ENCODE measurements at regions not wholly inside any gene's neighbourhood (a gene's known extent, or its start where the extent isn't known, plus 50 kb on each side); places are given as distances from the start of the nearest gene placed in this dataset.

GRCh38 chr3:88364926-88365325, 215.2 kb downstream of the C3orf38 start (continued):
- no peak for TF ChIP-seq ZNF302 (tag by site-specific recombination; IDR thresholded peaks at IDR 0.05; ENCODE audit: low read depth)
- no peak for TF ChIP-seq ZNF544 (tag by site-specific recombination; IDR thresholded peaks at IDR 0.05)
- no peak for TF ChIP-seq ZNF184 (tag by site-specific recombination; IDR thresholded peaks at IDR 0.05)
- no peak for TF ChIP-seq ZNF843 (tag by site-specific recombination; IDR thresholded peaks at IDR 0.05)
- TF ChIP-seq ZBTB26 (tag by site-specific recombination; optimal IDR thresholded peaks at IDR 0.05) = no peak
- no peak for TF ChIP-seq ZNF792 (tag by site-specific recombination; IDR thresholded peaks at IDR 0.05)

- Histone ChIP-seq H3K36me3 (ENCODE audit: control insufficient read depth in 2 of 2, insufficient read depth in 1 of 2, low read length in 2 of 2) (no peaks in the 10 kb centered on the region), H3K4me1 (ENCODE audit: control insufficient read depth, insufficient read depth, low read length) (no peaks in the 10 kb centered on the region), H3K27ac (ENCODE audit: extremely low read depth, low read depth, low read length) (no peak overlapping the region), H3K9me3 (ENCODE audit: control insufficient read depth, insufficient read depth, low read depth, low read length) (no peaks in the 10 kb centered on the region), H3K4me3 (ENCODE audit: low read depth, low read length) (no peak overlapping the region)
- POLR2A ChIA-PET = no interaction called here
- TF ChIP-seq ZNF610 (tag by site-specific recombination; IDR thresholded peaks at IDR 0.05; ENCODE audit: borderline replicate concordance) = no peak
- TF ChIP-seq ZFP3 (tag by site-specific recombination; IDR thresholded peaks at IDR 0.05; ENCODE audit: low read depth) = no peak
- TF ChIP-seq ZNF76 (tag by site-specific recombination; IDR thresholded peaks at IDR 0.05; ENCODE audit: borderline replicate concordance, low read depth) = no peak
- TF ChIP-seq TRIM28 (IDR thresholded peaks at IDR 0.05; ENCODE audit: borderline replicate concordance, low read length) = no peak
- TF ChIP-seq ZNF704 (tag by site-specific recombination; IDR thresholded peaks at IDR 0.05) = no peak
- no peak for TF ChIP-seq ZNF391 (tag by site-specific recombination; IDR thresholded peaks at IDR 0.05; ENCODE audit: borderline replicate concordance, low read depth)
- no peak for TF ChIP-seq KLF10 (tag by site-specific recombination; IDR thresholded peaks at IDR 0.05)
- TF ChIP-seq BCL11B (tag by site-specific recombination; IDR thresholded peaks at IDR 0.05; ENCODE audit: low read depth) = no peak
- no peak for TF ChIP-seq ZNF785 (tag by site-specific recombination; IDR thresholded peaks at IDR 0.05)
- no peak for TF ChIP-seq PRDM4 (tag by site-specific recombination; IDR thresholded peaks at IDR 0.05)
- no peak for TF ChIP-seq ZNF501 (tag by site-specific recombination; IDR thresholded peaks at IDR 0.05)
- no peak for TF ChIP-seq ZBTB48 (tag by site-specific recombination; IDR thresholded peaks at IDR 0.05)
- CTCF ChIA-PET = no interaction called here
These were observed 219.6 kb downstream of the C3orf38 start for GRCh38 chr3:88369337-88369736.

GRCh38 chr3:88369767-88370166, 220.0 kb downstream of the C3orf38 start:
- TF ChIP-seq ZNF704 (tag by site-specific recombination; IDR thresholded peaks at IDR 0.05) (no peak), ZNF837 (tag by site-specific recombination; IDR thresholded peaks at IDR 0.05) (no peak), ZNF26 (tag by site-specific recombination; IDR thresholded peaks at IDR 0.05) (no peak), SETDB1 (IDR thresholded peaks at IDR 0.05; ENCODE audit: insufficient read length, low read length) (no peak), ZNF791 (tag by site-specific recombination; IDR thresholded peaks at IDR 0.05) (no peak)
- H3K9me3 ChIP-seq (ENCODE audit: control insufficient read depth, insufficient read depth, low read depth, low read length) = no peaks in the 10 kb centered on the region
- ChIA-PET CTCF (no interaction called here), POLR2A (no interaction called here)
- no peak overlapping the region for H3K4me3 ChIP-seq (ENCODE audit: low read depth, low read length)
- H3K36me3 ChIP-seq (ENCODE audit: control insufficient read depth in 2 of 2, insufficient read depth in 1 of 2, low read length in 2 of 2) = no peaks in the 10 kb centered on the region
- no peak overlapping the region for H3K27ac ChIP-seq (ENCODE audit: extremely low read depth, low read depth, low read length)
- no peaks in the 10 kb centered on the region for H3K4me1 ChIP-seq (ENCODE audit: control insufficient read depth, insufficient read depth, low read length)

Measured in HEK293 (cell line).